ENCODE measurements at regions not wholly inside any gene's neighbourhood (a gene's known extent, or its start where the extent isn't known, plus 50 kb on each side); places are given as distances from the start of the nearest gene placed in this dataset.

DNA sequence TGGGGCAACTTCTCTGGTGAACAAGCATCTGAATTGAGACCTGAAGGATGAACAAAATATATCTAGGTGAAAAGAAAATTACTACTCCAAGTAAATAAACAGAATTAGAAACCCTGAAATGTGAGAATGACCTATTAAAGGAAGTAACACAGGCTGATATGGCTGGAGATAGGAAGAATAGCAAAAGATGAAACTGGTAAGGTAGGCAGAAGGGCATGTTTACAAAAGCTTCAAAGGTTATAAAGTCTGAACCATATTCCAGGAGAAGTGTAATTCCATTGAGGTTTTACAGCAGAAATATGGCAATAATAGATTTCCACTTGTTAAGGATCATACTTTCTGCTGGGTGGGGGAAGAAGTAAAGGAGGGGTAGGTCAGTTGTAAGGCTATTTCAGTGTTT lies 452.0 kb downstream of the GBA3 start:
- ChIA-PET POLR2A (no interaction called here), CTCF (ENCODE audit: low intra/inter-chr PET ratio) (no interaction called here)
- DNase-seq (ENCODE audit: extremely low read depth in 1 of 4, low spot score in 3 of 4) (no peak), ATAC-seq (no peak), FAIRE-seq (no peak)
- intact Hi-C loops (cut with micrococcal nuclease): no loop called here
- Histone ChIP-seq H2AFZ (ENCODE audit: low read depth, low read length) (no peak overlapping the region), H4K20me1 (replicated peaks; ENCODE audit: control insufficient read depth, insufficient read depth, low read length) (no peaks in the 10 kb centered on the region), H3K36me3 (ENCODE audit: control insufficient read depth, insufficient read depth, low read length) (no peaks in the 10 kb centered on the region; the same call in 2 of the 3 replicates), H3K4me3 (no peak overlapping the region), H3K27me3 (ENCODE audit: control insufficient read depth in 2 of 2, insufficient read depth in 2 of 2, low read length in 2 of 2) (no peaks in the 10 kb centered on the region), H3K27ac (ENCODE audit: extremely low read depth, low read depth, low read length) (no peak overlapping the region), H3K4me2 (ENCODE audit: insufficient read depth, low read length) (no peak overlapping the region), H3K9me3 (replicated peaks; ENCODE audit: control insufficient read depth, insufficient read depth, low read depth, low read length) (no peaks in the 10 kb centered on the region), H3K79me2 (ENCODE audit: control insufficient read depth, insufficient read depth, low read length) (no peaks in the 10 kb centered on the region), H3K9me1 (ENCODE audit: control insufficient read depth, insufficient read depth, low read length) (no peaks in the 10 kb centered on the region), H3K9ac (ENCODE audit: insufficient read depth in 1 of 2, low read depth in 2 of 2, low read length in 2 of 2) (no peak overlapping the region), H3K4me1 (replicated peaks in 1 of 2; ENCODE audit: control insufficient read depth in 2 of 2, insufficient read depth in 2 of 2, low read length in 2 of 2) (no peaks in the 10 kb centered on the region)
- in situ Hi-C loops (cut with MboI): loop anchor here (25.0 kb wide), 1 partner anchor 1268 kb away; no protein-coding TSS in a partner anchor
- TF ChIP-seq, protein P1, sequence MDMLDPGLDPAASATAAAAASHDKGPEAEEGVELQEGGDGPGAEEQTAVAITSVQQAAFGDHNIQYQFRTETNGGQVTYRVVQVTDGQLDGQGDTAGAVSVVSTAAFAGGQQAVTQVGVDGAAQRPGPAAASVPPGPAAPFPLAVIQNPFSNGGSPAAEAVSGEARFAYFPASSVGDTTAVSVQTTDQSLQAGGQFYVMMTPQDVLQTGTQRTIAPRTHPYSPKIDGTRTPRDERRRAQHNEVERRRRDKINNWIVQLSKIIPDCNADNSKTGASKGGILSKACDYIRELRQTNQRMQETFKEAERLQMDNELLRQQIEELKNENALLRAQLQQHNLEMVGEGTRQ (CRISPR knock-in tag; IDR thresholded peaks at IDR 0.05): no peak
- TF ChIP-seq THRA (IDR thresholded peaks at IDR 0.05): no peak
- no peak for TF ChIP-seq SRSF3 (IDR thresholded peaks at IDR 0.05; ENCODE audit: insufficient read depth, low read length)
- TF ChIP-seq, protein P2, sequence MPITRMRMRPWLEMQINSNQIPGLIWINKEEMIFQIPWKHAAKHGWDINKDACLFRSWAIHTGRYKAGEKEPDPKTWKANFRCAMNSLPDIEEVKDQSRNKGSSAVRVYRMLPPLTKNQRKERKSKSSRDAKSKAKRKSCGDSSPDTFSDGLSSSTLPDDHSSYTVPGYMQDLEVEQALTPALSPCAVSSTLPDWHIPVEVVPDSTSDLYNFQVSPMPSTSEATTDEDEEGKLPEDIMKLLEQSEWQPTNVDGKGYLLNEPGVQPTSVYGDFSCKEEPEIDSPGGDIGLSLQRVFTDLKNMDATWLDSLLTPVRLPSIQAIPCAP (CRISPR knock-in tag; IDR thresholded peaks at IDR 0.05; ENCODE audit: borderline replicate concordance): no peak
- TF ChIP-seq PHTF2 (CRISPR knock-in tag; IDR thresholded peaks at IDR 0.05): no peak
- TF ChIP-seq ZNF75A (CRISPR knock-in tag; IDR thresholded peaks at IDR 0.05): no peak
- no peak for TF ChIP-seq SRSF7 (optimal IDR thresholded peaks at IDR 0.05; ENCODE audit: low read depth, low read length)
- TF ChIP-seq POLR2AphosphoS5 (IDR thresholded peaks at IDR 0.05; ENCODE audit: control insufficient read depth, insufficient read depth, low read depth, low read length): no peak
- TF ChIP-seq ESRRA (IDR thresholded peaks at IDR 0.05; ENCODE audit: borderline replicate concordance, low read depth): no peak
- TF ChIP-seq ZKSCAN3 (CRISPR knock-in tag; IDR thresholded peaks at IDR 0.05): no peak
- no peak for TF ChIP-seq GATAD2A (IDR thresholded peaks at IDR 0.05)
- no peak for TF ChIP-seq FOXO4 (CRISPR knock-in tag; IDR thresholded peaks at IDR 0.05)
- no peak for TF ChIP-seq ZNF583 (CRISPR knock-in tag; IDR thresholded peaks at IDR 0.05)
- TF ChIP-seq EP300 (IDR thresholded peaks at IDR 0.05; ENCODE audit: low read length): no peak
- TF ChIP-seq, protein P3, sequence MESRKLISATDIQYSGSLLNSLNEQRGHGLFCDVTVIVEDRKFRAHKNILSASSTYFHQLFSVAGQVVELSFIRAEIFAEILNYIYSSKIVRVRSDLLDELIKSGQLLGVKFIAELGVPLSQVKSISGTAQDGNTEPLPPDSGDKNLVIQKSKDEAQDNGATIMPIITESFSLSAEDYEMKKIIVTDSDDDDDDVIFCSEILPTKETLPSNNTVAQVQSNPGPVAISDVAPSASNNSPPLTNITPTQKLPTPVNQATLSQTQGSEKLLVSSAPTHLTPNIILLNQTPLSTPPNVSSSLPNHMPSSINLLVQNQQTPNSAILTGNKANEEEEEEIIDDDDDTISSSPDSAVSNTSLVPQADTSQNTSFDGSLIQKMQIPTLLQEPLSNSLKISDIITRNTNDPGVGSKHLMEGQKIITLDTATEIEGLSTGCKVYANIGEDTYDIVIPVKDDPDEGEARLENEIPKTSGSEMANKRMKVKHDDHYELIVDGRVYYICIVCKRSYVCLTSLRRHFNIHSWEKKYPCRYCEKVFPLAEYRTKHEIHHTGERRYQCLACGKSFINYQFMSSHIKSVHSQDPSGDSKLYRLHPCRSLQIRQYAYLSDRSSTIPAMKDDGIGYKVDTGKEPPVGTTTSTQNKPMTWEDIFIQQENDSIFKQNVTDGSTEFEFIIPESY (CRISPR knock-in tag; IDR thresholded peaks at IDR 0.05): no peak
- TF ChIP-seq ZNF507 (tag; conservative IDR thresholded peaks at IDR 0.05): no peak
- no peak for TF ChIP-seq MBD2 (IDR thresholded peaks at IDR 0.05; ENCODE audit: borderline replicate concordance, low read depth)
- no TSS peak for BruUV-seq (replicated peaks)

Measured in K562 (cell line).